ENCODE measurements at regions not wholly inside any gene's neighbourhood (a gene's known extent, or its start where the extent isn't known, plus 50 kb on each side); places are given as distances from the start of the nearest gene placed in this dataset.

DNA sequence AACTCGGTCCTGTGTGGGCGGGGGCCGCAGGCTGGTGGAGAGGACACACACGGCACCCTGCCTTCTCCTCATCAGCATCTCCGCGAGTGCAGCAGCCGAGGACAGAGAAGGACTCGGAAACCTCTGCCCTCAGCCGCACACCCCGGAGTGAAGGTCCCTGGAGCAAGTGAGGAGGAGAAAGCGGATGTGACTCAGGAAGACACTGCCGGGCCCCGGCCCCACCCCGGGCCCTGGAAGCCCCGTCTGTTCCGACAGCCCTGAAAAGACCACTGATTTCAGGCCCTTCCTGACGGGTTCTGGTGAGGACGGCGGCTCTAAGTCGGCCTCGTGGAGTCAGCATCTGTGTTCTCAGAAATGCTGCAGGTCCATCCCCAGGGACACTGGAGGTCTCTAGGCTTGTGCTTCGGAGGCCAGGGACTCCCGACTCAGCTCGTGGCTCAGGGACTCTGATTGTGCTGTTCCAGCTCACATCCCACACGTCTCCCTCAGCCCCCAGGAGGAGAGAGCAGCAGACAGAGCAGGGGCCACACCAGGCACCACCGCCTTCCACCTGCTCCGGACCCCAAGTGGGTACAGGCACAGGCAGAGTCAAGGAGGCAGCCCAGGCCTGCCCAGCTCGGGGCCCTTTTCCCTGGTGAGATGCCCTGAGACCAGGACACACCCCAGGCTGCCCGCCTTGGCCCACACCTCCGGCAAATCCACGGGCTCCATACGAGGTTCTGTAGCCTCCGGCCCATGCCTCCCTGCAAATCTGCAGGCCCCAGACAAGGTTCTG lies 134.5 kb upstream of the NKX1-1 start:
- no peak for DNase-seq

DNA sequence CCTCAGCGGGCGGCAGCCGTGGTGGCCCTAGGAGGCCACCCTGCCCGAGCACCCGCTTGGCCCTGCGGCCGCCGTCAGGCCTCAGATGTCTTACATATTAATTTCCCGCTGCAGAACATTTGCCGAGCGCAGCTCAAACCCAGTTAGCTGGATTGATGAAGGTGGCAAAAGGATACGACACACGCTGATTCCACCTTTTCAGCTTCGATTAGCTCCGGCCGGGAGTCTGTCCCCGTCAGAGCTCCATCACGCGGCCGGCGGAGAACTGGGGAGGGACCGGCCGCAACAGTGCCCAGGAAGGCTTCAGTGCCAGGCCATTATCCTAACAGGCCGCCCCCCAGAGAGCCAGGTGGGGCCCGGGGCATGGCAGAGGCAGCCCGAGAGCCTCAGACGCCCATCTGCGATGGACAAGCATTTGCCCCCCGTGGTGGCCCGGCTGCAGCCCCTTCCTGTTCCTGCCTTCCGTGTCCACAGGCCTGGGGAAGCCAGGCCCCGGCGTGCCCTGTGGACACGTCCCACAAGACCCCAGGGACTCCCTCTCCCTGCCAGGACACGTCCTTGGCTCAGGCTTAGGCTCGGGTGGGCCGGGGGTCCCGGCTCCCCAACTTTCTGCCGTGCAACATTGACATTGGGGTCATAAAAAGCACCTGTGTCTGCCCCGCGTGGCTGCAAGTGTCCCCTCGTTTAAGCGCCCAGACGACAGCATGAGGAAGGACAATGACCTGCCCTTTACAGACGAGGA lies 133.8 kb upstream of the NKX1-1 start:
- no peak for DNase-seq

DNA sequence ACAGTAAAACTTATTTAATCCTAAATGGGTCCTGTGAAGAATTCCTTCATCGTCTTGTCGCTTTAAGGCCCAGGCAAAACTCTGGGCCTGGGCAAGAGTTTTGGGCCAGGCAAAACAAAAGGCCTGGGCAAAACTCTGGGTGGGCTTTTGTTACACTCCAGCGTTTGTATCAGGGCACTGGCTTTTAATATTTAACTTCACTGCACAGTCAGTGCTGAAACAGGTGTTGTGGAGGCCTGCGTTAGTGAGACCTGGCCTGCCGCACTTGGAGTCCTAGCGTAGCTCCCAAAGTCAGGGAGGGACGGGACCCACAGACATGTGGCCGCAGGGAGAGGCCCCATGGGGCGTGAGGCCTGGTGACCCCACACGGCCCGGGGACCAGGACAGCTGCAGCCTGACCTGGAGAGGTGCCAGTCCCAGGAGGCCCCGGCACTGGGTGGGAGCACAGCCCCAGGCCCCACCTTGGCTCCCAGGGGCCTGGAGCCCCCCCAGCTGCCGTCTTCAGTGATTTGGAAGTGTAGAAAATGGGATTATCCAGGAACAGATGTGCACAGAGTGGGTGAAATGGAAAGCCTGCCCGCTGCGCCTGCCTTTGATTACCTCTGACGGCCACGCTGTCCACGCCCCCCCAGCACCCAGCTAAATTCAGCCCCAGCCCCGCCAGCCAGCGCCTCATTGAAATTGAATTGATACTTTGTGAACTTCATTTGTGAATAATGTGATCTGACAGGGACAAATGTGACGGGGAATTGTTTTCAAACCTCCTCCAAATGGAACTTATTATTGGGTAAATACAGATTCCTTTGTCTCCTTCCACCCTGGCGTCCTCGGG lies 132.9 kb upstream of the NKX1-1 start:
- no peak for DNase-seq

DNA sequence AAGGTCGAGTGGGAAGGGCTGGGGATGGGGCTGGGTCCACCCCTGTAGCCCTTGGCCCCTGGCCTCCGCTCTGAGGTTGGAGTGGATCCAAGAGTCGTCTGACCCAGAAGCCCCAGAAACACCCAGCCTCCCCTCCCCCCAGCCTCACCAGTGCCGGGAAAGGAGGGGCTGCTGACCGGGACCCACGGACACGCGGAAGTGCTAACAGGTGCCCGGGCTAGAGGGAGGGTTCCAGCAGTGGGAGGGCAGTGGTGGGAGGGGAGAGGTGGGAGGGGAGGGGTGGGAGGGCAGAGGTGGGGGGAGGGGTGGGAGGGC lies 131.8 kb upstream of the NKX1-1 start:
- no peak for DNase-seq

DNA sequence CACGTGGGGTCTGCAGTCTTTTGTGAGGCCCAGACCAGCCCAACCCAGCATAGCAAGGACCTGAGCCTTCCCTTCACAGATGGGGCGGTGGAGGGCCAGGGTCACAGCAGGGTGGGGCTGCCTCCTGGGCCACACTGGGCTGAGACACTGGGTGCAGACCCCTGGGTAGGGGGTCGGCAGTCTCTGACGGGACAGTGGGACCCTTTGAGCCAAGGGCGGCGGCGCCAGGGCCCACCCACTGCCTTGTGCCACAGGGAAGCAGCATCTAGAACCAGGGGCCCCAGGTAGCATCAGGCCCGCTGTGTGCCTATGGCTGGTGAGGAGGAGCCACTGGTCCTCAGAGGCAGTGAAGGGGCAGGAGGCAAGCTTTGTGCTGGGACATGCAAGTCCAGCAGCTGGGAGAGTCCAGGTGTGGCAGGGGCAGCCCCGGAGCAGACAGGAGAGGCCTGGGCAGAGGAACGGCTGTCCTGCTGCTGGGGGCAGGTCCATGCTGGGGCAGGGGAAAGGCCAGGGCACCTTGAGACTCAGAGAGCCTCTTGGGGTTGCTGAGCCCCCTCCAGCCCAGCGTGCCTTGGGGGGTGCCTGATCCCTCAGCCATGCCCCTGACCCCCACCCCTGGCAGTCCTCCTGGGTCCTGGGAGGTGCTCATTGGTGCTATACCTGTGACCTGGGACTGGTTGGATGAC lies 131.3 kb upstream of the NKX1-1 start:
- no peak for DNase-seq

DNA sequence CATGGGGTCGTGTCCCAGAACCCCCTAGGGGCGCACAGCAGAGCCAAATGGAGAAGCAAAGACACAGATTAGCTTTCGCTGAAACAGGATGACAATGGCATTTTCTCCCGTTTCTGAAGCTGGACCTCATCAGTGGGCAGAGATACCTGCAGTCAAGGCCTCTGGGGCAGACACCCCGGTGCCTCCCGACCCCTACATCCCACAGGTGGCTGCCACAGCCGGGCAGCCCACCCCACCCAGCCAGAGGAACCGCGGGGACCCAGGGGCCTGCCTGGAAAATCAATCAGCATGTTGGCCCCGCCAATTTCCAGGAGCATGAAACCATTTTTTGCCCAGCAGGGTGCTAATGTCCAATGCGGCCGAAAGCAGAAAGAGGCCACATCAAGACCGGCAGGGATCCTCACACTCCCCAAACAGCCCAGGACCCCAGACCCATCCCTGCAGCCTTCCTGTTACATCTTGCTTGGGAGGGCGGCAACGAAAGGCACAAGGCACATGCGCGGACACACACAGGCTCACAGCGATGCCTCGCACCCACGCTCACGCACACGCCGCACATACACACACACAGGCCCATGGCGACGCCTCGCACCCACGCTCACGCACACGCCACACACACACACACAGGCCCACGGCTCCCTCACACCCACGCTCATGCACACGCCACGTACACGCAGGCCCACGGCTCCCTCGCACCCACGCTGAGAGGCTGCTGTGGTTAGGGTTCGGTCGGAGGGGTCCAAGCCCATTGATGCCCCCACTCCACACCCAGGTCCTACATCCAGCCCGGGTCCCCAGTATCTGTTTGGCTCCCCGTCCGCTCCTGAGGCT lies 130.6 kb upstream of the NKX1-1 start:
- no peak for DNase-seq

DNA sequence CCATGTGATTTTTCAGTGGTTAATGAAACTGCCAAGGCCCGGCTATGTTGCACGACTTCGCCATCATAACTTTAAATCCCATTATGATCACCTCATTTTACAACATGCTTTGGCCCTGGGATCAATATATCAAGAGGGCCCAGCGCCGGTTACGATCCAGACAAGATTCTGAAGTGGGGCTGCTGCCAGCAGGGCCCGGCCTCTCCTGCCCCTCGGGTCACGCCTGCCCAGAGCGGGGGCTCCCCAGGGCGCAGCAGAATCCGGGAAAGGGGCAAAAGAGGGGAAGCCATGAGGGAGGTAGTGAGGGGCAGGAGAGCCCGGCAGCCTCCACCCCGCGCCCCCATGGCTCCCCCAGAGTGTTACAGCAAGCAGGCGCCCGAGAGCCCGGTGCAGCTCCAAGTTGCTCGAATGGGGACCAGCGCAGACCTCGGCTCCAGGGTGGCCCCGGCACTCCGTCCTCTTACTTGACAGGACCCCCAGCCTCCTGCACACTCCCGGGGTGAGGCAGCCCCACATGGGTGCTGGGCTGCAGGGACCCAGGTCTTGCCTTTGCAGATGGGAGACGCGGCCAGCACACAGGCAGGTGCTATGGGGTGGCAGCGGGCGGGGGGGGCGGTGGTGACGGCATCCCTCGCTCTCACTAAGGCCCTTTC lies 129.8 kb upstream of the NKX1-1 start:
- DNase-seq = no peak

DNA sequence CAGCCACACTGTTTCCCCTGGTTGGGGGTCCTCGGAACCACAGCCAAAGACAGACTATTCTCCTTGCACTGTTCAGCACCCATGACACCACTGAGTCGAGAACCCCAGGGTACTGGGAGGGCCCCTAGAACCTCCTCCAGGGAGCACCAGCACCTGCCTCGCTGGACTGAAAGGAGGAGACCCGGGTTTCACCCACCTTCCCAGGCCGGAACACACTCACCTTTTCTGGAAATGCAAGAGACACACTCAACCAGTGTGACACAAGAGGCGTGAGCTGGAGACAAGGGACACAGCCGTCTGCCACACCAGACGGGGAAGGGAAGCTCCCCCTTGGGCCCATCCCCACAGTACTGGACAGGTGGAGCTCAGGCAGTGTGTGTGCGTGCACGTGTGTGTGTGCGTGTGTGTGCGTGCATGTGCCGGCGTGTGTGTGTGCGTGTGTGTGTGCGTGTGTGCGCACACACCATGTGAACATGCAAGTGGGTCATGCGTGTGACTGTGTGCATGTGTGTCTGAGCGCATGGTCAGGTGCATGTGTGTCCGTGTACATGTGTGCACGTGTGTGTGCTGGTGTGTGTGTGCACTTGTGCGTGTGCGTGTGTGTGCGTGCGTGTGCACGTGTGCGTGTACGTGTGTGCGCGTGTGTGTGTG lies 128.8 kb upstream of the NKX1-1 start:
- DNase-seq = no peak

DNA sequence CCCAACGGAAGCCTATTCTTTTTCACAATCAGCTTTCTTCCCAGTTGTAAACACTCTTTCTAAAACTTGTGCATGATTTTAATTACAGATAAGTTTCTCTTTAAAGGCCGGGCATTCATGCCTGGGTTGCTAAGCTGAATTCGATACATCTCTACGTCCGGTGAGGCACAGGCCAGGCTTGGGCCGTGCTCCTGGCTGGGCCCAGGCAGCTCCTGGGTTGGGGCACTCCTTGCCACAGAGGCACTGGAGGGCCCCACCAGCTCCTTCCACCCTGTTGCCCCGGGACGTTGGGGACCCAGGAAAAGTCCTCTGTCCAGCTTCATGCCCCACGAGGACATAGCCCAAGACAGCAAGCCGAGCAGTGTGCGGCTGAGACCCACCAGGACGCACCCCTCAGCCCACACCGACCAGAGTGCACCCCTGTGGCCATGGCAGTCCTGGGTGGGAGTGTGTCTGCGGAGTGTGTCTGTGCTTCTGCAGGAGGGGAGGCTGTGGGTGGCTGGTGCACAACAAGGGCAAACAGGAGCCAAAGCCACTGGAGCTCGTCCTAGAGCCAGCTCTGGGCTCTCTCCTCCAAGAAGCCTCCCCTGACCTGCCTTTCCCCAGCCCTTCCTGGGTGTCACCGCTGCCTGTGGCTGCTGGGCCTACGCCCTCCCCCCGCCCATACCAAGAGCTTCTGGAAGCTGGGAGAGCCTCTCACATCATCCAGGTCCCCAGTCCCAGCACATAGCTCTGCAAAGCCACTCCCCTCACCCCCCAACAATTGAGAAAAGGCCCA lies 128.0 kb upstream of the NKX1-1 start:
- no peak for DNase-seq

DNA sequence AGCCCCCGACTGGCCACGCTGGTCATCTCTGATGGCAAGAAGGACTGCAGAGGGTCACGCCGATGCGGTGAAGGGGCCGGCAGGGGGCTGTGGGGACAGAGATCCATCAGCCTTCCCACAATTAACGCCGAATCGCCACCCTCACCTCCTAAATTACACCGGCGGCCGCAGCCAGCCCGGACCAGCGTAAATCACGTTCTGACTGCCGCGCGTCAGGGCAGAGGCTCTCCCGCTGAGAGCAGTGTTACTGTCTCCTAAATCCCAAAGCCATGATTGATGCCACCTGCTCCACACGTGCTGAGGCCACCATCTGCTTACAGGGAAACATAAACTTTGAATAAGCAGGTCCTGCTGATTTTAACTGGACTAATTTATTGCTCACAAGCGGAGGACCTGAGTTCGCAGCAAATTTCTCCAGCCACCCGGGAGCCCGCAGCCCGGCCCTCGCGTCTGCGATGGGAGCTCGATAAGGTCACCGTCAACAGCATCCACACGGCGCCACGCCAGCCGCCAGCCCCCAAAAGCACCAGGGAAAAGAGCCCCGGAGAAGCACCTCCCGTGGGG lies 127.3 kb upstream of the NKX1-1 start:
- DNase-seq = no peak

DNA sequence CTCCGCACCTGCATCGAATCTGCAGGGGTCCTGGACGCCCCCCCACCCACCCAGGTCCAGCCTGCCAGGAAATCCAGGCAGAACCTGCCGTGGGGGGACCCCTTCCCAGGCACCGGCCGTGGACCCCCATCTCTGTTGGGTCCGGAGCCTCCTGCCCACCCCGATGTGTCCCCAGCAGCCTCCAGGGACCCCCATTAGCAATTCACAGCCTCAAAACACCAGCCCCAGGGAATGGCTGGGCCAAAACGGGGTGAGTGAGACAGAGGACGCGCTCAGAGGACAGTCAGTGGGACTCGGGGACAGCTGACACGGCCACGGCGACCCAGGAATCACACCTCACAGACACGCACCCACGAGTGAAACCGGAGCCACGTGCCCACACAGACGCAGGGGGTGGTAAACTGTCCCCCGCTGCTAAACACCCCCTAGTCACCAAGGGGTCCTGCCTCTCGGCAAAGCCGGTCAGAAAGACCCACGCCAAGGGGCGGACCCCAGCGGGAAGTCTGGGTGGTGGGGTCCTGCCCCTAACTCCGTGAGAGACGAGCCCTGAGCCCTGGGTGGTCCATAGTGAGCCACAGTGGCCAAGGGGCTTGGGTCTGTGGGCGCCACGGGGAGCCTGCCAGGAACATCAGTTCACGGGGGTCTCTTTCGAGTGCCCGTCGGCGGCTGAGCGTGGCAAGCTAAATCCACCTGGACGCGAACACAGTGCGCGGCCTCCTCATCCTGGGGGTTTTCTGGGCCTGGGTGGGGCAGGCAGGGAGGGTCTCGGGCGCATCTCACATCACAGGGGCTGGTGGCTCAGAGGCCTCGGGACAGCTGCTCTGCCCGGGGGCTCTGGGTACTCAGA lies 126.5 kb upstream of the NKX1-1 start:
- DNase-seq = no peak

DNA sequence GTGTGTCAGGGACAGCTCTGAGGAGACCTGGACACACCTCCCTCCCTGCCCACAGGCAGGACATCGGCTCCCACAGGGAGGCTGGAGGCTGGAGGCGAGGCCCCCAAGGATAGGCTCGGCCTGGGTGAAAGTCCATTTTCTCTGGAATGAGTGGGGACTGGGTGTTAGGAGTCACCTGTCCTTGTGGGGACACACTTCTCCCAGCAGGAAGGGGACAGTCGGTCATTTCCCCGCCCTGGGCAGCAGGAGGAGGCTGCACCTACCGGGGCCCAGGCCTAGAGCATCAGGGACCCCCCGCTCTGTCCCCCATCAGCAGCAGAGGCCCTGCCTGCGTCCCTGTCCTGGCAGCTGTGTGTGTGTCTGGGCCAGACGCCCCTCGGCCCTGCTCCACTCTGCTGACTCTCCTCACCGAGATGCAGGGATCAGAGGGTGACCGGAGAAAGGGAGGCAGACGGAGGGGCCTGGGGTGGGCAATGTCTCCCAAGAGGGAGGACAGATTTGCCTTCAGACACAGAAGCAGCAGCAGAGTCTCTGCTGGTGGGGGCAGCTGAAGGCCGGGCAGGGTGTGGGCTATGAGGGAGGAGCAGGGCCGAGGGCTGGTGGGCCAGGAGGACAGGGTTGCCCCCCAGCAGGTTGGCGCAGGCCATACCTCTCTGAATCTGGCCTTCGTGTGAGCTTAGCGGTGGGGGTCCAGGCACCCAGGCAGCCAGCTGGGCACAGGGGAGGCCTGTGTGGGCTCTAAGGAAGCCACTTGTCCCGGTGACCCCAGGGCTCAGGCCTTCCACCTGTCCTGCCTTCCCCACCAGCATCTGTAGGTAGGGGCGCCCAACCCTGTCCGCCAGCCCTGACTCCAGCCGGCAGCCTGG lies 125.7 kb upstream of the NKX1-1 start:
- no peak for DNase-seq

DNA sequence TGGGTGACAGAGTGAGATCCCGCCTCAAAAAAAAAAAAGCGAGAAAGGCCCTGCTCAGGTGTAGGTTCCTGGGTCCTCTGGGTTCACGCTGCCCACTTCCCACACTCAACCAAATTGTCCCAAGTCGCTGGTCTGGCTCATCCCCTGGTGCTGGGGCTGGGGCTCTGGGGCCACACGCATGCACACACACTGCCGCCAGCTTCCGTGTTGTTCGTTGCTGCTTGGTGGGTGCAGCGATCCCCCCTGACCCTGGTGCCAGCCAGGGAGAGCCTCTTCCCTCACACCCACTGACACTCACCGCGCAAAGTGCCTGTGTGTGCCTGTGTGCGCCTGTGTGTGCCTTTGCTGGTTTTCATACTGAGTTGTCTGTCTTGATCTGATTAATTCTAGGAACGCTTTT lies 124.1 kb upstream of the NKX1-1 start:
- DNase-seq = no peak

DNA sequence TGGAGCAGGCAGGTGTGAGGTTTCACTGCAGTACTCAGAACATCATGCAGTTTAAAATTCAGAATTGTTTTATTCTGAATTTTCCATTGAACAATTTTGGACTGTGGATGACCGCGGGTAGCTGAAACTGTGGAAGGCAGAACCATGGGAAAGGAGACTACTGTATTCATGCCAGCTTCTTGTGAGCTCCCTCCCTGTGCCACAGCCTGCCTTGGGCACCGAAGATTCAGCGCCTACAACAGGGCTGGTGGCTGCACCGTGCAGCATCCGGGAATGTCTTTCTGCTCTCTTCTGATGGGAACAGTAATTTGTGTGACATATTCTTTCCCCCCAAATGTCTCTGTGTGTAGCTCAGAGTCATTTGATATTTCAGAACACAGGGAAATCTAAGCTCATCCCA lies 118.5 kb upstream of the NKX1-1 start:
- DNase-seq = no peak

DNA sequence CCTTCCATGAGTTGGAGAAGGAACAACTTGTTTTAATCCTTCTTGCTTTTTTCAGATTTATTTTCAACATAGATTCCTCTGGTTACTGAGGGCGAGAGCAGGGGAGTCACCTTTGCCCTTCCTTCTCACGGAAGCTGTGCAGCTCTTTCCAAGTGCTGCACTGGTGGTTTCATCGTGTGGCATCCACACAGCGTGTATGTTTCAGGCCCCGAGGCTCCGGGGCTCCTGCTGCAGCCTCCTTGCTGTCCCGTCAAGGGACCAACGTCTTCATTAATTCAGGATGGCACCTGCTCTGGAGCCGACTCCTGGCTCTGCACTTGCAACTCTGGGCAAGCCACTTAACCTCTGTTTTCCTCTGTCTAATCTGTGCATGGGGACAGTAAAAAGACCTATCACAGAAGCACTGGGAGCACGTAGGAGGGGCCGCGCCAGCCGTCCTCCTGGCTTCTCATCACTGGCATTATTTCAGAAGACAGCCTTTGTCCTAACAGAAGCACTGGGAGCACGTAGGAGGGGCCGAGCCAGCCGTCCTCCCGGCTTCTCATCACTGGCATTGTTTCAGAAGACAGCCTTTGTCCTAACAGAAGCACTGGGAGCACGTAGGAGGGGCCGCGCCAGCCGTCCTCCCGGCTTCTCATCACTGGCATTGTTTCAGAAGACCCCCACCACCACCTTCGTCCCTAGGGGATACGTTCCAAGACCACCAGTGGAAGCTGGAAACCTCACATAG lies 117.8 kb upstream of the NKX1-1 start:
- no peak for DNase-seq

DNA sequence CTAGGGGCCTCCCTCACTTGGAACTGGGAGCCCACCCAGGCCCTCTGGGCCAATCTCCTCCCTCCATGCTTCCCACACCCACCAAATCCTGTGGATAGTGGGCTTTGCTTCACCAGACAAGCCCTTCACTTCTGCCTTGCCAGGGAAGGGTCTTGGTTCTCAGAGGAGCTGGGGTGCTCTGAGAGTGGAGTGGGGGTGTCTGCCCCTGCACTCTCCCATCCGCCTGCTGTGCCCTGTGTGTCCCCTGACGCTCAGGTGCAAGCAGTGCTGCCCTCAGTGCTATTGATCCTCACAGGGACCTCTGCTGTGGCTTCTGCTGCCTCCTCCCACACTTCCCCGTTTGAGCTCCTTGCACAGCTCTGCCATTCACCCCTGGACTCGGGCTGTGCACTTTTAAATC lies 117.3 kb upstream of the NKX1-1 start:
- no peak for DNase-seq

DNA sequence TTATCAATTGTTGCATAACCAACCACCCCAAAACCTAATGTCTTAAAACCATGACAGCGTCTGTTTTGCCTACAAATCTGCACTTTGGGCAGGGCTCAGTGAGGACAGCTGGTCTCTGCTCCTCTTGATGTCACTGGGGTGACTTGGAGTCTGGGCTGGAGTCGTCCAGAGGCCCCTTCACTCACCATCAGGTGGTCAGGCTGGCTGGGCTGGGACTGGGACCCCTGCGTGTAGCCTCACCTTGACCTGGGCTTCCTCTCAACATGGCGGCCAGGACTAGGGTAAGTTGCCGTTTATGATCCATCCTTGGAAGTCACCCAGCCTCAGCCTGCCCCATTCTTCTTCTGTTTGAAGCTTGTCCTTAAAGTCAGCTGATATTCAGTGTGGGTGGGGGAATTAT lies 116.8 kb upstream of the NKX1-1 start:
- no peak for DNase-seq
